ENCODE measurements at regions not wholly inside any gene's neighbourhood (a gene's known extent, or its start where the extent isn't known, plus 50 kb on each side); places are given as distances from the start of the nearest gene placed in this dataset.

DNA sequence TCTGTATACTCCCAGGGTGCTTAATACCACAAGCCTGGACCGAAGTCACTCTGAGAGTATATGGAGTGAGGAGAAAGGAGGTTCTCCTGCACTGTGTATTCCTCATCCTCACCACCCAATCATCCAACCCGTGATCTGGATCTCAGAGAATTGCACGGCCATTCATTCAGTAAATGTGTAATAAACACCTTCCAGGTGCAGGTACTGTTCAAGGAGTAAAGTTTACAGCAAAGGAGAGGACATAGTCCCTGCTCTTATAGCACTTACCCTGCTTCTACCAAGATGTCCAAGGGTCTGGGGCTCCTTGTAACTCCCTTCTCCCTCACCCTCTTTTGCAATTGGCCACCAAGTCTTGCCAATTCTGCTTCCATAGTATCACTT lies 139.2 kb upstream of the JUN start:
- Histone ChIP-seq H3K4me3 (ENCODE audit: low read depth, low read length) (no peak overlapping the region), H3K27me3 (ENCODE audit: control insufficient read depth, insufficient read depth, low read length) (no peaks in the 10 kb centered on the region), H3K9me3 (ENCODE audit: control insufficient read depth, insufficient read depth, low read length) (no peaks in the 10 kb centered on the region; the same call in 1 of the 2 replicates), H3K27ac (ENCODE audit: low read depth, low read length) (no peak overlapping the region)
- ChIA-PET POLR2A (no interaction called here), CTCF (no interaction called here)
- TF ChIP-seq, protein P1, sequence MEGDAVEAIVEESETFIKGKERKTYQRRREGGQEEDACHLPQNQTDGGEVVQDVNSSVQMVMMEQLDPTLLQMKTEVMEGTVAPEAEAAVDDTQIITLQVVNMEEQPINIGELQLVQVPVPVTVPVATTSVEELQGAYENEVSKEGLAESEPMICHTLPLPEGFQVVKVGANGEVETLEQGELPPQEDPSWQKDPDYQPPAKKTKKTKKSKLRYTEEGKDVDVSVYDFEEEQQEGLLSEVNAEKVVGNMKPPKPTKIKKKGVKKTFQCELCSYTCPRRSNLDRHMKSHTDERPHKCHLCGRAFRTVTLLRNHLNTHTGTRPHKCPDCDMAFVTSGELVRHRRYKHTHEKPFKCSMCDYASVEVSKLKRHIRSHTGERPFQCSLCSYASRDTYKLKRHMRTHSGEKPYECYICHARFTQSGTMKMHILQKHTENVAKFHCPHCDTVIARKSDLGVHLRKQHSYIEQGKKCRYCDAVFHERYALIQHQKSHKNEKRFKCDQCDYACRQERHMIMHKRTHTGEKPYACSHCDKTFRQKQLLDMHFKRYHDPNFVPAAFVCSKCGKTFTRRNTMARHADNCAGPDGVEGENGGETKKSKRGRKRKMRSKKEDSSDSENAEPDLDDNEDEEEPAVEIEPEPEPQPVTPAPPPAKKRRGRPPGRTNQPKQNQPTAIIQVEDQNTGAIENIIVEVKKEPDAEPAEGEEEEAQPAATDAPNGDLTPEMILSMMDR (IDR thresholded peaks at IDR 0.05; ENCODE audit: low read depth, low read length) = no peak
- no peak for DNase-seq (ENCODE audit: low read depth, low spot score)

DNA sequence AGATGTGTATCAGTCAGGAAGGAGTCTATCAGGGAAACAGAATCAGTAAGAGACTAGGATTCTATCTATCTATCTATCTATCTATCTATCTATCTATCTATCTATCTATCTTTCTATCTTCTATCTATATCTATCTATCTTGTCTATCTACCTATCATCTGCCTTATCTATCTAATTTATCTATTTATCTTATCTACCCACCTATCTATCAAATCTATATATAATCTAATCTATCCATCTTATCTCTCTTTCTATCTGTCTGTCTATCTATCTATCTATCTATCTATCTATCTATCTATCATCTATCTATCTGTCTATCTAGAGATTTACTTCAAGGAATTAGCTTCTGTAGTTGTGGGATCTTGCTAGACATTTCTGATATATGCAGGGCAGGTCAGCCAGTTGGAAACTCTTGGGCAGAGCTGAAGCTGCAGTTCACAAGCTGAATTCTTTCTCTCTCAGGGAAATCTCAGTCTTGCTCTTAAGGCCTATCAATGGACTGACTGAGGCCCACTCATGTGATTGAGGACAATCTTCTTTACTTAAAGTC lies 140.2 kb upstream of the JUN start:
- Histone ChIP-seq H3K9me3 (ENCODE audit: control insufficient read depth, insufficient read depth, low read length) (no peaks in the 10 kb centered on the region; the same call in 1 of the 2 replicates), H3K27me3 (ENCODE audit: control insufficient read depth, insufficient read depth, low read length) (no peaks in the 10 kb centered on the region), H3K27ac (ENCODE audit: low read depth, low read length) (no peak overlapping the region), H3K4me3 (ENCODE audit: low read depth, low read length) (no peak overlapping the region)
- no peak for DNase-seq (ENCODE audit: low read depth, low spot score)
- ChIA-PET POLR2A (no interaction called here), CTCF (no interaction called here)
- TF ChIP-seq, protein P1 (IDR thresholded peaks at IDR 0.05; ENCODE audit: low read depth, low read length) = no peak

DNA sequence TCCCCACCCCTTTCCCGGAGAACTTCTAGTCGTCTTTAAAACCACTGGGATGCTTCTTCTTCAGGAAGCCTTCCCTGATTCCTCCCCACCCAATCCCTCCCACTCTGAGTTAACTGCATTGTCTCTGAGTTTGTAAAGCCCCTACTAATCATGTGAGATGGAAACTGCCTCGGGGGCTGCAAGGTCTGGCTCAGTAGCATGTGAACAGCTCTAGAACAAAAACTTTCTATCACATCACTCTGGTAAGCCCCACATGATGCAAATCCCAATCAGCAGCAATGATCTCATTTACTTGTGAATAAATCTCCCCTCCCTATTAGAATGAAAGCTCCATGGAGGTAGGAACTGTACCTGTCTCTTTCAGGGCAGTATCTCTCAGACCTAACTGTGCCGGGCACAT lies 141.0 kb upstream of the JUN start:
- Histone ChIP-seq H3K4me3 (ENCODE audit: low read depth, low read length) (no peak overlapping the region), H3K27me3 (ENCODE audit: control insufficient read depth, insufficient read depth, low read length) (no peaks in the 10 kb centered on the region), H3K9me3 (ENCODE audit: control insufficient read depth, insufficient read depth, low read length) (no peaks in the 10 kb centered on the region; the same call in 1 of the 2 replicates), H3K27ac (ENCODE audit: low read depth, low read length) (no peak overlapping the region)
- CTCF ChIA-PET = no interaction called here
- DNase-seq (ENCODE audit: low read depth, low spot score) = no peak
- POLR2A ChIA-PET = no interaction called here
- TF ChIP-seq, protein P1 (IDR thresholded peaks at IDR 0.05; ENCODE audit: low read depth, low read length) = no peak

DNA sequence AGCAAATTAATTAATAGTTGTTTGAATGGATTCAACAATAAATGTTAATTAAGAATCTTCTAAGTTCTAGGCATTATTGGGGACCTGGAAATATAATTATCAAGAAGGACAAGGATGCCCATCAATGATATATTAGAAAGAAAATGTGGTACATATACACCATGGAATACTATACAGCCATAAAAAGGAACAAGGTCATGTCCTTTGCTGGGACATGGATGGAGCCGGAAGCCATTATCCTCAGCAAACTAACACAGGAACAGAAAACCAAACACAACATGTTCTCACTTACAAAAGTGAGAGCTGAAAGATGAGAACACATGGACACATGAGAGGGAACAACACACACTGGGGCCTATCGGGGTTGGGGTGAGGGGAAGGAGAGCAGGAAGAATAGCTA lies 141.4 kb upstream of the JUN start:
- Histone ChIP-seq H3K9me3 (ENCODE audit: control insufficient read depth, insufficient read depth, low read length) (no peaks in the 10 kb centered on the region; the same call in 1 of the 2 replicates), H3K4me3 (ENCODE audit: low read depth, low read length) (no peak overlapping the region), H3K27me3 (ENCODE audit: control insufficient read depth, insufficient read depth, low read length) (no peaks in the 10 kb centered on the region), H3K27ac (ENCODE audit: low read depth, low read length) (no peak overlapping the region)
- ChIA-PET POLR2A (no interaction called here), CTCF (interaction anchor here (0.6 kb wide), 1 partner anchor 117 kb away, joined by 5 read pairs; no protein-coding TSS in a partner anchor)
- no peak for DNase-seq (ENCODE audit: low read depth, low spot score)
- TF ChIP-seq, protein P1 (IDR thresholded peaks at IDR 0.05; ENCODE audit: low read depth, low read length) = no peak

DNA sequence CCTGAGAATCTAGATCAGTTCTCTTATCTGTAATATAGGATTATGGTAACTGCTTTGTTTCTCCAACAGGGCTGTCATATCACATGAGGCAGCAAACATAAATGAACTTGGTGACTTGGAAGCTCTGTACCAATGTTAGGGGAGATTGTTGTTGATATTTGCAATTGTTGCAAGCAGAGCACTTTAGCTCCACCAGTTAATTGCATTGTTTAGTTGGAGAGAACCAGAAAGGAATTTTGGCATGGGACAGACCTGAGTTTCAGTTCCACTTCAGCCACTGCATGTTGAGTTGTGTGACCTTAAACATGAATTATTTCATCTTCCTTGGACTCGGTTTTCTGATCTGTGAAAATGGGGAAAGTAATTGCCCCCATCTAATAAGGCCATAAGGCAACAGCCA lies 142.3 kb upstream of the JUN start:
- TF ChIP-seq, protein P1 (IDR thresholded peaks at IDR 0.05; ENCODE audit: low read depth, low read length) = no peak
- no peak overlapping the region for H3K27ac ChIP-seq (ENCODE audit: low read depth, low read length)
- CTCF ChIA-PET = no interaction called here
- no peak for DNase-seq (ENCODE audit: low read depth, low spot score)
- no peak overlapping the region for H3K4me3 ChIP-seq (ENCODE audit: low read depth, low read length)
- no peaks in the 10 kb centered on the region for H3K27me3 ChIP-seq (ENCODE audit: control insufficient read depth, insufficient read depth, low read length)
- POLR2A ChIA-PET = no interaction called here
- H3K9me3 ChIP-seq (ENCODE audit: control insufficient read depth, insufficient read depth, low read length) = no peaks in the 10 kb centered on the region; the same call in 1 of the 2 replicates

Measured in AG04450 (cell line).